H9 (cell line): ENCODE measurements at regions not wholly inside any gene's neighbourhood (a gene's known extent, or its start where the extent isn't known, plus 50 kb on each side); places are given as distances from the start of the nearest gene placed in this dataset.

Source experiments
- DNase-seq: peaks from one replicate; pipeline ENCODE4 v3.0.0-alpha.2; 2017
- H2AFZ ChIP-seq: one replicate; pipeline ENCODE4 v1.6.1; 2013; ENCODE audit warnings: mild to moderate bottlenecking, low read length, control low read depth, moderate library complexity
- H2AK5ac ChIP-seq: 2 replicates; pipeline ENCODE4 v1.6.1; 2013; ENCODE audit warnings: low read length, control low read depth, mixed read lengths; ENCODE audit not compliant: insufficient read length
- H2BK120ac ChIP-seq: one replicate; pipeline ENCODE4 v1.6.1; 2013; ENCODE audit warnings: low read depth, mild to moderate bottlenecking, low read length, control low read depth, inconsistent platforms; ENCODE audit not compliant: poor library complexity, severe bottlenecking
- H2BK12ac ChIP-seq: 2 replicates; pipeline ENCODE4 v1.6.1; 2013; ENCODE audit warnings: low read length, control low read depth, mixed read lengths, low read depth; ENCODE audit not compliant: insufficient read length
- H2BK15ac ChIP-seq: 2 replicates; pipeline ENCODE4 v1.6.1; 2013; ENCODE audit warnings: low read depth, low read length, control low read depth
- H2BK20ac ChIP-seq: one replicate; pipeline ENCODE4 v1.6.1; 2013; ENCODE audit warnings: low read depth, mild to moderate bottlenecking, low read length, control low read depth, inconsistent platforms; ENCODE audit not compliant: poor library complexity, severe bottlenecking
- H2BK5ac ChIP-seq: 2 replicates; pipeline ENCODE4 v1.6.1; 2013; ENCODE audit warnings: low read length, control low read depth, mixed read lengths; ENCODE audit not compliant: insufficient read length
- H3K14ac ChIP-seq: 2 replicates; pipeline ENCODE4 v1.6.1; 2013; ENCODE audit warnings: low read length, control low read depth; ENCODE audit not compliant: insufficient read depth
- H3K18ac ChIP-seq: 2 replicates; pipeline ENCODE4 v1.6.1; 2013; ENCODE audit warnings: low read depth, mild to moderate bottlenecking, mixed read lengths, low read length, control low read depth; ENCODE audit not compliant: insufficient read length
- H3K23ac ChIP-seq: 2 replicates; pipeline ENCODE4 v1.6.1; 2013; ENCODE audit warnings: low read length, control low read depth, mixed read lengths, low read depth; ENCODE audit not compliant: insufficient read length
- H3K23me2 ChIP-seq: 2 replicates; pipeline ENCODE4 v1.6.1; 2013; ENCODE audit warnings: low read depth, mild to moderate bottlenecking, mixed read lengths, low read length, control low read depth; ENCODE audit not compliant: insufficient read length, poor library complexity, severe bottlenecking
- H3K27ac ChIP-seq: 2 replicates; pipeline ENCODE4 v1.5.1; 2013; ENCODE audit warnings: low read length, control low read depth, mixed read lengths, low read depth; ENCODE audit not compliant: insufficient read length
- H3K27me3 ChIP-seq: 2 replicates; pipeline ENCODE4 v1.6.1; 2013; ENCODE audit warnings: low read length, control low read depth, inconsistent platforms; ENCODE audit not compliant: insufficient read depth
- H3K4ac ChIP-seq: 2 replicates; pipeline ENCODE4 v1.6.1; 2013; ENCODE audit warnings: low read depth, mild to moderate bottlenecking, control low read depth, inconsistent platforms, low read length, moderate library complexity
- H3K4me1 ChIP-seq: 2 replicates; pipeline ENCODE4 v1.6.1; 2013; ENCODE audit warnings: low read length, control low read depth, inconsistent platforms; ENCODE audit not compliant: insufficient read depth
- H3K4me2 ChIP-seq: 2 replicates; pipeline ENCODE4 v1.6.1; 2013; ENCODE audit warnings: low read length, control low read depth, mixed read lengths; ENCODE audit not compliant: insufficient read length, insufficient read depth
- H3K56ac ChIP-seq: 2 replicates; pipeline ENCODE4 v1.6.1; 2013; ENCODE audit warnings: low read depth, mild to moderate bottlenecking, mixed read lengths, low read length, control low read depth; ENCODE audit not compliant: insufficient read length
- H3K79me1 ChIP-seq: 2 replicates; pipeline ENCODE4 v1.6.1; 2013; ENCODE audit warnings: low read depth, mild to moderate bottlenecking, moderate library complexity, low read length, control low read depth, inconsistent platforms; ENCODE audit not compliant: insufficient read depth, poor library complexity, severe bottlenecking
- H3K79me2 ChIP-seq: 2 replicates; pipeline ENCODE4 v1.6.1; 2013; ENCODE audit warnings: low read length, control low read depth, inconsistent platforms; ENCODE audit not compliant: insufficient read depth
- H3K9ac ChIP-seq: 2 replicates; pipeline ENCODE4 v1.6.1; 2013; ENCODE audit warnings: low read length, control low read depth, mixed read lengths; ENCODE audit not compliant: insufficient read length; ENCODE audit errors: extremely low read depth
- H3K9me3 ChIP-seq: one replicate; pipeline ENCODE4 v1.6.1; 2013; ENCODE audit warnings: low read depth, low read length, inconsistent platforms; ENCODE audit not compliant: control insufficient read depth
- H3T11ph ChIP-seq: one replicate; pipeline ENCODE4 v1.6.1; 2013; ENCODE audit warnings: mild to moderate bottlenecking, low read length, control low read depth, inconsistent platforms
- H4K20me1 ChIP-seq: one replicate; pipeline ENCODE4 v1.6.1; 2013; ENCODE audit not compliant: control insufficient read depth, insufficient read length, insufficient read depth
- H4K5ac ChIP-seq: 2 replicates; pipeline ENCODE4 v1.6.1; 2013; ENCODE audit warnings: low read depth, mild to moderate bottlenecking, mixed read lengths, low read length, control low read depth; ENCODE audit not compliant: insufficient read length
- H4K8ac ChIP-seq: replicated peaks from 2 replicates; pipeline ENCODE4 v1.6.1; 2013; ENCODE audit warnings: low read length, control low read depth, mixed read lengths, low read depth; ENCODE audit not compliant: insufficient read length
- H4K91ac ChIP-seq: 2 replicates; pipeline ENCODE4 v1.6.1; 2013; ENCODE audit warnings: low read depth, mild to moderate bottlenecking, moderate library complexity, mixed read lengths, low read length, control low read depth; ENCODE audit not compliant: insufficient read length
- H3K27ac Mint-ChIP-seq, 3 experiments: 2 replicates in 2 of 3; 3 replicates in 1 of 3; pipeline ENCODE4 v1.8.0; 2020 to 2021; ENCODE audit warnings: mixed read lengths in 3 of 3, mild to moderate bottlenecking in 1 of 3, moderate library complexity in 1 of 3
- H3K27me3 Mint-ChIP-seq: 2 replicates; pipeline ENCODE4 v1.8.0; 2021; ENCODE audit warnings: low read depth, mild to moderate bottlenecking, moderate library complexity, mixed read lengths
- H3K36me3 Mint-ChIP-seq, 3 experiments: 2 replicates in 2 of 3; 3 replicates in 1 of 3; pipeline ENCODE4 v1.8.0; 2020 to 2021; ENCODE audit warnings: low read depth in 3 of 3, mixed read lengths in 3 of 3; ENCODE audit not compliant: insufficient read depth in 1 of 3
- H3K4me1 Mint-ChIP-seq, 2 experiments: 2 replicates each; pipeline ENCODE4 v1.8.0; 2020; ENCODE audit warnings: mixed read lengths in 2 of 2
- H3K4me3 Mint-ChIP-seq, 2 experiments: 2 replicates in 1 of 2; 3 replicates in 1 of 2; pipeline ENCODE4 v1.8.0; 2020 to 2021; ENCODE audit warnings: mild to moderate bottlenecking in 2 of 2, mixed read lengths in 2 of 2, moderate library complexity in 1 of 2
- H3K9me3 Mint-ChIP-seq, 2 experiments: 2 replicates in 1 of 2; 3 replicates in 1 of 2; pipeline ENCODE4 v1.8.0; 2020; ENCODE audit warnings: mild to moderate bottlenecking in 2 of 2, mixed read lengths in 2 of 2, moderate library complexity in 1 of 2
- WGBS: extraction: QIAGEN DNeasy Blood & Tissue Kit; methylation state at CpG from one replicate; pipeline ENCODE4 v1.1.7; 2013; ENCODE audit warnings: missing lambda C conversion rate, low lambda C conversion rate, mixed read lengths; ENCODE audit not compliant: insufficient read length; ENCODE audit errors: extremely low coverage; 5-methylcytosine and 5-hydroxymethylcytosine counted together
- TF ChIP-seq, protein P1 (sequence below): fragments of 200-600 bp; sonication (generic); conservative IDR thresholded peaks from 3 replicates; pipeline ENCODE4 v1.8.0; 2021; ENCODE audit warnings: antibody characterized with exemption, mild to moderate bottlenecking

DNA sequence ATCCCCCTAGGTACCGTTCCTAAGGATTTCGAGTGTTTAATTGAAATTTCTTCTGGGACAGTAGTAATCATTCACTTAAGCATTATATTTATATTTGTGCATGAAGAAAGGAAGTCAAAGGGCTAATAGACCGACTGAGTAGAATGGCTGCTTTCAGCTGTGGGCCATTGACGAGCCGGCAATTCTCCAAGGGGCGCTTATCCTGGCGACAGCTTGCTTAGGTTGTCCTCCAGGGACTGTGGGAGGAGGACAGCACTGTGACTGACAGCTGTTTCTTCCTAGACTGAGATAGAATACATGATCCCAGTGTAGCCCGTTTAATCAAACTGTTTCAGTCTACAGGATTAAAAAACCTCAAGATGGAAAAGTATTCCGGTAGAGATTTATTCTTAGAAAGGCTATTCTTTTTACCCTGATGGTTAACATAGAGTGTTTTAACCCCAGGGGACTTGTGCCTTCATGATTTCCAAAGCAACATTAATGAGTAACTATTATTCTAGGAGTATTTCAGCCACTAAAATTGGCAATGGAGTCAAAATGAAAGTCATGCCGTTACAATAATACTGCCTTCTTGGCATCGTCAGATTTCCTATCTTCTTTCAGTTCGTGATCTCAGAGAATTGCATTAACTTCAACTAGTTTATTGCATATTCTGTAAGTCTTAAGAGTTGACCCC lies 943.1 kb upstream of the WWC1 start:
- TF ChIP-seq, protein P1, sequence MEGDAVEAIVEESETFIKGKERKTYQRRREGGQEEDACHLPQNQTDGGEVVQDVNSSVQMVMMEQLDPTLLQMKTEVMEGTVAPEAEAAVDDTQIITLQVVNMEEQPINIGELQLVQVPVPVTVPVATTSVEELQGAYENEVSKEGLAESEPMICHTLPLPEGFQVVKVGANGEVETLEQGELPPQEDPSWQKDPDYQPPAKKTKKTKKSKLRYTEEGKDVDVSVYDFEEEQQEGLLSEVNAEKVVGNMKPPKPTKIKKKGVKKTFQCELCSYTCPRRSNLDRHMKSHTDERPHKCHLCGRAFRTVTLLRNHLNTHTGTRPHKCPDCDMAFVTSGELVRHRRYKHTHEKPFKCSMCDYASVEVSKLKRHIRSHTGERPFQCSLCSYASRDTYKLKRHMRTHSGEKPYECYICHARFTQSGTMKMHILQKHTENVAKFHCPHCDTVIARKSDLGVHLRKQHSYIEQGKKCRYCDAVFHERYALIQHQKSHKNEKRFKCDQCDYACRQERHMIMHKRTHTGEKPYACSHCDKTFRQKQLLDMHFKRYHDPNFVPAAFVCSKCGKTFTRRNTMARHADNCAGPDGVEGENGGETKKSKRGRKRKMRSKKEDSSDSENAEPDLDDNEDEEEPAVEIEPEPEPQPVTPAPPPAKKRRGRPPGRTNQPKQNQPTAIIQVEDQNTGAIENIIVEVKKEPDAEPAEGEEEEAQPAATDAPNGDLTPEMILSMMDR = no peak
- no peak overlapping the region for H3K9ac ChIP-seq
- H3K4me1 Mint-ChIP-seq = peaks cover 9 to 12% of the 10 kb centered on the region in 2 experiments
- no peaks in the 10 kb centered on the region for H3K27me3 Mint-ChIP-seq
- no peak overlapping the region for H3K4me3 Mint-ChIP-seq
- H3K18ac ChIP-seq = no peak overlapping the region
- H4K8ac ChIP-seq = no peak overlapping the region
- no peak overlapping the region for H3K27ac ChIP-seq
- H3K79me1 ChIP-seq = no peaks in the 10 kb centered on the region
- no peak overlapping the region for H4K5ac ChIP-seq
- H3T11ph ChIP-seq = no peak overlapping the region
- no peak overlapping the region for H3K4me2 ChIP-seq
- no peak overlapping the region for H2BK120ac ChIP-seq
- no peak overlapping the region for H3K56ac ChIP-seq
- no peaks in the 10 kb centered on the region for H3K9me3 Mint-ChIP-seq
- no peaks in the 10 kb centered on the region for H3K27me3 ChIP-seq
- H3K27ac Mint-ChIP-seq = no peak overlapping the region
- no peak overlapping the region for H3K14ac ChIP-seq
- H2BK5ac ChIP-seq = no peak overlapping the region
- H3K4ac ChIP-seq = no peak overlapping the region
- H2AK5ac ChIP-seq = no peak overlapping the region
- no CpG with 5 or more reads among the region's 12 CpGs for WGBS
- no peaks in the 10 kb centered on the region for H3K36me3 Mint-ChIP-seq
- H3K23ac ChIP-seq = no peak overlapping the region
- H2AFZ ChIP-seq = no peak overlapping the region
- no peaks in the 10 kb centered on the region for H3K4me1 ChIP-seq
- H4K20me1 ChIP-seq = no peaks in the 10 kb centered on the region
- no peaks in the 10 kb centered on the region for H3K23me2 ChIP-seq
- no peak overlapping the region for H4K91ac ChIP-seq
- H3K79me2 ChIP-seq = no peaks in the 10 kb centered on the region
- no peaks in the 10 kb centered on the region for H3K9me3 ChIP-seq
- DNase-seq = no peak
- no peak overlapping the region for H2BK15ac ChIP-seq
- H2BK20ac ChIP-seq = no peak overlapping the region
- H2BK12ac ChIP-seq = no peak overlapping the region
